Adrenal gland (tissue), 5 donors: ENCODE measurements at regions not wholly inside any gene's neighbourhood (a gene's known extent, or its start where the extent isn't known, plus 50 kb on each side); places are given as distances from the start of the nearest gene placed in this dataset.

Source experiments
- CTCF ChIP-seq, 6 experiments: fragments of 450-650 bp in 4 of 6; fragments of 200-600 bp in 2 of 6; sonication (generic) in 1 of 6; IDR thresholded peaks; 1 replicate in 5 of 6; 2 replicates in 1 of 6; pipeline versions ENCODE4 v1.5.1 to v1.8.0; 2016 to 2021; ENCODE audit warnings: antibody characterized with exemption in 6 of 6, mild to moderate bottlenecking in 2 of 6, moderate library complexity in 1 of 6
- POLR2A ChIP-seq, 2 donors: fragments of 450-650 bp; IDR thresholded peaks; one replicate each; pipeline ENCODE4 v1.6.1; 2017; ENCODE audit warnings: antibody characterized with exemption in 2 of 2, mild to moderate bottlenecking in 2 of 2, moderate library complexity in 1 of 2
- donor health status: DM: no; HTN: no; CAD: no.

- TF ChIP-seq CTCF (IDR thresholded peaks at IDR 0.05) (no peak), POLR2A (IDR thresholded peaks at IDR 0.05) (no peak)
Observed at GRCh38 chr1:221343136-221343535, 398.8 kb downstream of the DUSP10 start.
